ENCODE measurements at regions not wholly inside any gene's neighbourhood (a gene's known extent, or its start where the extent isn't known, plus 50 kb on each side); places are given as distances from the start of the nearest gene placed in this dataset.

- no peak for TF ChIP-seq CTCF (IDR thresholded peaks at IDR 0.05)
- no peak for TF ChIP-seq POLR2A (IDR thresholded peaks at IDR 0.05)
Measured at GRCh38 chr20:52804497-52805295, 167.5 kb upstream of the TSHZ2 start.

All from prostate gland (tissue), 2 donors.